Psoas muscle (tissue), 7 donors: ENCODE measurements at regions not wholly inside any gene's neighbourhood (a gene's known extent, or its start where the extent isn't known, plus 50 kb on each side); places are given as distances from the start of the nearest gene placed in this dataset.

Source experiments
- ATAC-seq, 4 donors: fragments of 200-7000 bp; cut with Tn5 transposase; one replicate each; pipeline ENCODE4 v1.9.1; 2020; ENCODE audit warnings: moderate library complexity in 3 of 4, mild to moderate bottlenecking in 2 of 4
- DNase-seq, 2 donors: peaks; one replicate each; pipeline ENCODE4 v3.0.0-alpha.2; 2020
- H3K27ac ChIP-seq: fragments of 200-600 bp; one replicate; pipeline ENCODE4 v1.8.0; 2022
- H3K27me3 ChIP-seq, 3 donors: fragments of 200-600 bp in 1 of 3; one replicate each; pipeline versions ENCODE4 v1.6.1 to v1.8.0; 2013 to 2022; ENCODE audit warnings: low read length in 2 of 3, mild to moderate bottlenecking in 2 of 3, moderate library complexity in 1 of 3; ENCODE audit not compliant: insufficient read depth in 3 of 3
- H3K36me3 ChIP-seq, 2 donors: fragments of 200-600 bp in 1 of 2; one replicate each; pipeline versions ENCODE4 v1.6.1 to v1.8.0; 2013 to 2022; ENCODE audit warnings: low read depth in 1 of 2, mild to moderate bottlenecking in 1 of 2, moderate library complexity in 1 of 2; ENCODE audit not compliant: insufficient read depth in 1 of 2
- H3K4me1 ChIP-seq: fragments of 200-600 bp; one replicate; pipeline ENCODE4 v1.8.0; 2022
- H3K4me3 ChIP-seq: fragments of 200-600 bp; one replicate; pipeline ENCODE4 v1.8.0; 2022; ENCODE audit warnings: mild to moderate bottlenecking
- H3K9me3 ChIP-seq: fragments of 200-600 bp; one replicate; pipeline ENCODE4 v1.8.0; 2022
- WGBS, 3 donors: extraction: QIAGEN DNeasy Blood & Tissue Kit; methylation state at CpG; one replicate each; pipeline versions ENCODE4 v1.1.6 to v1.1.7; 2013; 5-methylcytosine and 5-hydroxymethylcytosine counted together
- intact Hi-C, 2 donors: fragments of 100-400 bp; cut with DNase I; formaldehyde crosslinking; loops; one replicate each; pipeline versions ENCODE4 v1.11.0 to v1.14.2; 2022
- TF ChIP-seq, protein P1 (sequence below): fragments of 200-600 bp; IDR thresholded peaks from one replicate; pipeline ENCODE4 v1.8.0; 2022; ENCODE audit warnings: antibody characterized with exemption
- donor health status: healthy with polysubstance abuse.
- donor health status: DM: no; HTN: no; CAD: no; lungs with moderate emphysema.
- donor health status: Bipolar disorder and iron deficiency.
- donor health status: healthy.
- donor health status: DM: yes; HTN: yes; CAD: no.
- donor health status: DM: no; HTN: no; CAD: no.
- donor health status: DM: yes; HTN: yes; CAD: no.

DNA sequence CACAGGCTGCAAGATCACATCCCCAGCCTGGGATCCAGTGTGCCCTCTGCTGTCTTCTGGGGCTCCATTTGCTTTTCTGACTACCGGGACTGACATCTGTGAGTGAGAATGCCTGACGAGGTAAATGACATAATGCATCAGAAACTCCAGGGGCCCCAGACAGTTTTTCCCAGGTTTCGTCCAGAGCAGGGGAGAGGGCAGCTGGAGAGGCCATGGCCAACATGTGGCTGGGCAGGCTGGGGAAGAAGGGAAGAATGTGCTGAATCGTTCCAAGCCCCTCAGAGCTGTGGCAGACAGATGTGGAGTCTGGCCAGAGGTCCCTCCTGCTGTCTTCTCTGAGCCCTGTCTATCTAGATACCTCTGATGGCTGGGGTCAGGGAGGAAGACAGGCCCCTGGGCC lies 163.9 kb downstream of the TRIM29 start:
- WGBS, 3 donors: 37 to 40% (median 40%) methylated on average over 4 of the region's 4 CpGs
- Histone ChIP-seq H3K27ac (no peak overlapping the region), H3K9me3 (no peaks in the 10 kb centered on the region), H3K4me1 (no peaks in the 10 kb centered on the region), H3K27me3 (peaks cover 0 to 6% (median 2%) of the 10 kb centered on the region in 3 donors), H3K36me3 (no peaks in the 10 kb centered on the region), H3K4me3 (no peak overlapping the region)
- ATAC-seq (no peak), DNase-seq (no peak)
- intact Hi-C loops: no loop called here
- TF ChIP-seq, protein P1, sequence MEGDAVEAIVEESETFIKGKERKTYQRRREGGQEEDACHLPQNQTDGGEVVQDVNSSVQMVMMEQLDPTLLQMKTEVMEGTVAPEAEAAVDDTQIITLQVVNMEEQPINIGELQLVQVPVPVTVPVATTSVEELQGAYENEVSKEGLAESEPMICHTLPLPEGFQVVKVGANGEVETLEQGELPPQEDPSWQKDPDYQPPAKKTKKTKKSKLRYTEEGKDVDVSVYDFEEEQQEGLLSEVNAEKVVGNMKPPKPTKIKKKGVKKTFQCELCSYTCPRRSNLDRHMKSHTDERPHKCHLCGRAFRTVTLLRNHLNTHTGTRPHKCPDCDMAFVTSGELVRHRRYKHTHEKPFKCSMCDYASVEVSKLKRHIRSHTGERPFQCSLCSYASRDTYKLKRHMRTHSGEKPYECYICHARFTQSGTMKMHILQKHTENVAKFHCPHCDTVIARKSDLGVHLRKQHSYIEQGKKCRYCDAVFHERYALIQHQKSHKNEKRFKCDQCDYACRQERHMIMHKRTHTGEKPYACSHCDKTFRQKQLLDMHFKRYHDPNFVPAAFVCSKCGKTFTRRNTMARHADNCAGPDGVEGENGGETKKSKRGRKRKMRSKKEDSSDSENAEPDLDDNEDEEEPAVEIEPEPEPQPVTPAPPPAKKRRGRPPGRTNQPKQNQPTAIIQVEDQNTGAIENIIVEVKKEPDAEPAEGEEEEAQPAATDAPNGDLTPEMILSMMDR: no peak

DNA sequence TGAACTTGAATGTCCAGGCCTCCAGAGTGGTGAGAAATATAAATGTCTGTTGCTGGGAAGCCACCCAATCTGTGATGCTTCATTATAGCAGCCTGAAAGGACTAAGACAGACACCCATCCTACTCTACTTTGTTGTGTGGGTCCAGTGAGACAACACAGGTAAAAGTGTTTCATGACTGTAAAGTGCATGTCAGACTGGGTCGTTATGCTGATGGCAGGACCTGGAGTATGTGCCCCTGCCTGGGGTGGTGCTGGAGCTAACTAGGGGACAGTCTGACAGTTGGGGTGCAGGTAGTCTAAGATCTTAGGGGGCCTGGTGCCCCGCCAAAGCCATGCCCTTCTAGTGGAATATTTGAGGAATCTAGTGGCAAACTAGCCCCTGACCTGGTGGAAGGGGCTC lies 165.6 kb downstream of the TRIM29 start:
- Histone ChIP-seq H3K27me3 (no peaks in the 10 kb centered on the region), H3K9me3 (no peaks in the 10 kb centered on the region), H3K4me1 (no peaks in the 10 kb centered on the region), H3K4me3 (no peak overlapping the region), H3K27ac (no peak overlapping the region), H3K36me3 (no peaks in the 10 kb centered on the region)
- intact Hi-C loops: no loop called here
- 96 to 98% (median 97%) methylated on average over 2 of the region's 2 CpGs for WGBS, 3 donors
- DNase-seq (no peak), ATAC-seq (no peak)
- TF ChIP-seq, protein P1: no peak

DNA sequence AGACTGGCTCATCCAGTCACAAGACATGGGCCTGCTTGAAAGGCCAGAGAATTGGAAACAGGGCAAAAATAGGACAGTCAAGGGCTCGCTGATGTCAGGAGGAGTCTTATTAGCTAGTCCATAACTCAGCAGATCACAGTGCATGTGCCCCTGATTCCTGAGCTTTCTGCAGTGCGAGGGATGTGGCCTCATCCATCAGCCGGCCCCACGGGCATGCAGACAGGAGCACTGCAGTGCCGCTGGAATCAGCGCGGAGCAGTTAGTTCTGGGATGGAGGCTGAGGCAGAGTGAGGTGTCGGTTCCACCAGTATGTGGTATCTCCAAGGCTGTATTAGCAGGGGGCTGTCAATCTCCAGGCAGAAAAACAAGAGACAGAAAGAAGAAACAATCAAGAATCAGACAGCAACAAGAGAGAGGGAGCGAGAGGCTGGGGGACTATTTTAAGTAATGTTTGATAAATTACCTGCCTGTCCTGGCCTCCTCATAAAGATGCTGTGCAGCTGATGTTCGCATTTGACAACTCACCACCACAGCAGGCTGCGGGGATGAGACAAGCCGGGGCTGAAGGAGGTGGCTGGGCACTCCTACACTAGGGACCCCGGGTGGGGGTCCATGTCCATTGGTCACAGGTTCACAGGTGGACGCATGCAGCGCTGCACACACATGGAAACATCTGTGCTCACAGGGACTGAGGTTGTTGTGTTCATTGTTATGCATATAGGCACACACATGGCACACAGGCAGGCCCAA lies 167.2 kb downstream of the TRIM29 start:
- no peak for ATAC-seq
- Histone ChIP-seq H3K4me3 (no peak overlapping the region), H3K9me3 (no peaks in the 10 kb centered on the region), H3K4me1 (no peaks in the 10 kb centered on the region), H3K27ac (no peak overlapping the region), H3K27me3 (no peaks in the 10 kb centered on the region), H3K36me3 (no peaks in the 10 kb centered on the region)
- DNase-seq: no peak
- intact Hi-C loops: no loop called here
- WGBS, 3 donors: 83 to 89% (median 84%) methylated on average over 15 of the region's 15 CpGs
- TF ChIP-seq, protein P1: no peak

DNA sequence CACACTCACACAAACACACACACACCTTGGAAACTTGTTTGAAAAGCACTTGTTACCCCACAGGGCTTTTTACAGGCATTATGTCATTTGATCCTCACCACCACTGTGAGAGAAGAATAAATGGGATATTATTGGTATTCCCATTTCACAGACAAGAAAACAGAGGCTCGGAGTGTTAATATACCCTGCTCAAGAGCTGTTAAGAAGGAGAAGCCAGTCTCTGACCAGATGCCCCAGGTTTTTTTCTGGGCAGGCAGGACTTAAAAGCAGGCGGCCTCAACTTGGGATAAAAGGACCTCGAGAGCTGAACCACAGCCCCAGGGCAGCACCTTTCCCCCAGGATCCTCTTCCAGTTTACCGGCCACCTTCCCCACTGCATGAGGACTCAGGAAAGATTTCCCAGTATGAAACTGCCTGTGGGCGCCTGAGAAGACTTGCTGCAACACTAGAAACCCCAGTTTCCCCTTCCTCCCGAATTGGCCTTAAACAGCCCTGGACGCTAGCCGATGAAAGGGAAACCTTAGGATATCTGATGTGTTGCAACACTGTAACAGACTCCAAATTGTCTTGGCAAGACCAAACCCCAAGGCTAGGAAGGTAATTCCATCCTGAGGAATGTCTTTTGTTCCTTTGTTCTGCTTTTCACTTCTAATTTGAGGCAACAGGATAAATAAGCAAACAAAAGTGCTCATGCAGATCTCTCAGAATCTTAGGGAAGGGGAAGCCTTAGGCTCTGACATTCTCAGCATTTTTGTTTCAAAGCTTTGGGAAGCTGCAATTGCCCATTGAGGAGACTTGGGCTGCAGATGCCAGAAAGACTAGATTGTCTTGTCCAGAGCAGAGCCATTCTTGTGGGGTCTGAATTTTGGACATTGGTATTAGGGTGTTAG lies 173.5 kb downstream of the TRIM29 start:
- Histone ChIP-seq H3K4me3 (no peak overlapping the region), H3K9me3 (no peaks in the 10 kb centered on the region), H3K27ac (no peak overlapping the region), H3K4me1 (peaks cover 7% of the 10 kb centered on the region), H3K27me3 (peaks cover 0 to 4% (median 2%) of the 10 kb centered on the region in 3 donors), H3K36me3 (no peaks in the 10 kb centered on the region)
- DNase-seq (no peak), ATAC-seq (peak in 2 of 4 donors; percentile 41 to 58)
- intact Hi-C loops: no loop called here
- WGBS, 3 donors: 40 to 48% (median 40%) methylated on average over 8 of the region's 8 CpGs
- TF ChIP-seq, protein P1: no peak
